ENCODE measurements at regions not wholly inside any gene's neighbourhood (a gene's known extent, or its start where the extent isn't known, plus 50 kb on each side); places are given as distances from the start of the nearest gene placed in this dataset.
A peak's percentile ranks its signal among the peaks of the same experiment; 100 is the strongest.
"Not testable (repeated sequence)": the region's sequence is repeated elsewhere in the genome, so short reads cannot be mapped to it uniquely, and the experiment has no call there.

DNA sequence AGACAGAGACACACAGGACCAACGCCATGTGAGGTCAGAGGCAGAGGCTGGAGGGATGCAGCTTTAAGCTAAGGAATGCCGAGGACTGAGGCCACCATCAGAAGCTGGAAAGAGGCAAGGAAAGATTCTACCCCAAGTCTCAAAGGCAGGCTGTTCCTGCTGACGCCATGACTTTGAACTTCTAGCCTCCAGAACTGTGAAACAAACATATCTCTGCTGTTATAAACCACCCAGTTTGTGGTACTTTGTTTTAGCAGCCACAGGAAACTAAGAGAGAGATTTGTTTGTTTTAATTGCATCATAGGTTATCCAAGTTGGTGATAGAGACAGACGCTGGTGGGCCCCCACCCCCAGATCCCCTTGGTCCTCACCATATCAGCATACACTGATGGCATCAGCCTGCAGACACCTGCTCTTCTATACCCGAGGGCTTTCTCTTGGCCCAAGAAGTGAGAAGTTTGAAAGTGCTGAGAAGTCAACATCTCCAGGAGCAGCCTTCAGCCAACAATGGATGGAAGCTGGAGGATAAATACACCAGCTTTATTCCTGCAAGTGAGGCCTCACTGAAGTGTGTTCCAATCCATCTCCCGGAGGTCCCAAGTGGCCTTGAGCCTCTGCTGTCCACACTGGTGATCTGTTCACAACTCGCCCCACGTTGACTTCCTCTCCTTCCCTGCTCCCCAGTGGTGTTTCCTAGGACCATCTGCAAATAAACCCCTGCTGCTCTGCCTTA, 154.7 kb downstream of the BTBD3 start:
- no peak for DNase-seq

DNA sequence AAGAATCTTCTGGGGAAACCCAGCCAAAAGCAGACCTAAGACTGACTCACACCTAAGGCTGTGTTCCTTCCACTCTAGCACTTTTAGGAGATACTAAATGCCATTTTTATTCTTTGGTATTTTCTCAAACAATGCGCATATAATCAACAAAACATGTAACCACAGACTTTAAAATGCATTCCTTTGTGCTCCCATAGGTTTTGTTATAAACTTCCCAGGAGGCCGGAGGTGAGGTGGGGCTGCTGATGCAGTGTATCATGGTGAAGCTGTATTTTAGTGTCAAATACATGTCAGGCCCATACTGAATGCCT, 155.2 kb downstream of the BTBD3 start:
- no peak for DNase-seq

GRCh38 chr20:12074111-12074655, 156.5 kb downstream of the BTBD3 start:
- DNase-seq: no peak

- DNase-seq: no peak
Observed at GRCh38 chr20:12076200-12076599, 158.5 kb downstream of the BTBD3 start.

DNA sequence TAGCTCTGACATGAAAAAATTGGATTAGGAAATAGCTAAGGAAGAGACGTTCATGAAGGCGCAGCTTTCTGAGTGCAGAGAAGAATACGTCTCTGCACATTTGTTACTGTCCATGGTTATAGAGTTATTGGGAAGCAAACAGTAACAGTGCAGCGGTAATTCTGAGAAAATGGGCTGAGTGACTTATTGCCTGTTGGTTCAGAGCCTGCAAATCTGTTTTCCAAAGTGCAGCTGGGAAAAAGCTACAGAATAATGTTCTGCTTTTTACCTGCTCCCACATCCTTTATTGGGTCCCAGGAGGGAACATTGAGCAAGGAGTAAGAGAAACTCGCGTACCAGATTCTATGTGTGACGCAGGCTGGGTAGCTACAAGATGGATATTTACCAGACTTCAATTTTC, 160.2 kb downstream of the BTBD3 start:
- DNase-seq: no peak

GRCh38 chr20:12079490-12079889, 161.8 kb downstream of the BTBD3 start:
- DNase-seq: no peak

GRCh38 chr20:12083269-12083668, 165.6 kb downstream of the BTBD3 start:
- DNase-seq: no peak

DNA sequence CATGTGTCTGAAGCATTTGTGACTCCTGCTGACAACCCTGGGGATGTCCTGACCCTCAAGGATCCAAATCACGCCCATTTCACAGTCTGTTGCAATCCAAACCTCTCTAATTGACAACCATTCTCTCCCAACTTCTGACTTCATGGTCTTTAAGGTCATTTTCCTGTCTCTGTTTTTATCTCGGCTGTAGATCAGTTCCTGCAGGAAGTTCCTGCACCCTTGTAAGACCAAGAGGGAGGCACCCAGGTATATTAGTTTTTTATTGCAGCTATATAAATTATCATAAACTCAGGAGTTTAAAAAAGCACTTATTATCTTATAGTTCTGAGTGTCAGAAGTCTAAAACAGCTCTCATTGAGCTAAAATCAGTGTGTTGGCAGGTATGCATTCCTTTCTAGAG, 166.8 kb downstream of the BTBD3 start:
- DNase-seq: no peak

DNA sequence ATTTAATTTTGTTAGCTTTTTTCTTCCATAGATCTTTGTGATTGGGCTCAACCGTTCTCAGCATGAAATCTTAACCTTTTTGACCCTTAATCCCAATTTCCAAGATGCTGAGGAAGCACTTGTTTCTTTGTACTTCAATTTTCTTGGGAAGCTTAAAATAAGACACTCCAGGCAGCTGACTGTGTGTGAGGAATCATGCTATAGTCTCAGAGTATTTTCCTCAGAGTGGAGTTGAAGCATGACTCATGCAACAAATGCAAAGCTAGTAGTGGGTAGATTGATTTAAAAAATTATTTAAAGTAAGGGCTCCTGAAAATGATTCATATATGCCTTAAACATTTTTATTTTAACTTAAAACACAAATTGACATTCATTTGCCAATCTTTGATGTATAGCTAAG, 168.7 kb downstream of the BTBD3 start:
- DNase-seq: no peak

GRCh38 chr20:12090920-12091319, 173.2 kb downstream of the BTBD3 start:
- DNase-seq: no peak

DNA sequence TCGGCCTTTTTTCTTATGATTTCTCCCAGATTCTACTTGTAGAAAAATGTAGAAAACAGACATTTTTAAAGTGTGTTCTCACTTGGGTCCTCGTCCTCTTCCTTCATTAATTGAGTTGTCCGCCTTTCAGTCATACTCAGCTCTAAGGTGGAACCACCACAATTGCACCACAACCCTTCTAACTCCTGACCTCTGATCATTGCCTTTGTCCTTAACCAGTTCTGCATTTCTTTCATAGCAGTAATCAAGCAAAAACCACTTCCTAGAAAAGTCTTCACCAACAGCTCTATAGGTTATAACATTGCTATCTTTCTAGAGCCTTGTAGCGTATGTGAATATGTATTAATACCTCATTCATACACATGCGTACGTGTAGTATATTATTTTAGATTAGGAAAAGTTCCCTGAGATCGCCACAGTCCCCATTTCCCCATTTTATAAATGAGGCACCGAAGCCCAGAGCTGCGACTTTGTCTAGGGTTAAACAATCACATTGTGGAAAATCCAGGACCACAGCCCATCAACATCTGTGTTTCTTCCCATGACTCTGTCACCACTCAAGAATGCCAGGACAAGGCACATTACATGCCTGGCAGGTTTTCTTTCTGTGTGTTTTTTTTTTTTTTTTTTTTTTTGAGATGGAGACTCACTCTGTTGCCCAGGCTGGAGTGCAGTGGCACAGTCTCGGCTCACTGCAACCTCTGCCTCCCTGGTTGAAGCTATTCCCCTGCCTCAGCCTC, 175.5 kb downstream of the BTBD3 start:
- no peak for DNase-seq

GRCh38 chr20:12093797-12094190, 176.1 kb downstream of the BTBD3 start:
- DNase-seq: not testable (repeated sequence)

DNA sequence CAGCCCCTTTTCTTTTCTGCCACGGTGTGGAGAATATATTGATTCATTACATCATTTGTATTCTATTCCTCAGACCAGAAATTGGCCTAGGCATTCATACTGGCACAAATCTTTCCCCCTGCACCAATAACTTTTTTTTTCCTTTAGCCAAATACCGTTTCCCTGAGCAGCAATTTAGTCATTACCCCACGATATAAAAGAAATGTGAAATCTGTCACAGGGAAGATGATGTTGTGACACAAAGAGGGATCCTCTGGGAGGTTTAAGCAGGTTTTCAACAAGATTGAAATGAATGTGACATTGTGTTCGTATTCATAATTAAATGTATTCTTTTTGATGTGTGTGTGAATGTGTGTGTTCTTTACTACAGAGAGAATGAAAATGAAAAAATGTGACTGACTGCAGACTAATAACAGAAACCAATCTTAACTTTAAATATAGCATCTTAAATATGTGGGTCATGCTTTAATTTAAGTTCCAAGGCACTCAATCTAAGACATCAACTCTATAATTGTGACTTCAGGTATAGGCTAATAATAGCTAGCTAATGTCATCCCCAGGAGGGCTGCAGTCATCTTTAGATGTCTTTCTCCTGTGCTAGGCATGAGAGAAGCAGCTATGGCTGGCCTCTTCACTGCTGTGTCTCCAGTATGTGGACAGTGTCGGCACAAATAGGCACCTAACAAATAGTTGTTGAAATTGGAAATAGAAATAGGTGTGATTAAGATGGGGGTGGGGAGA, 177.7 kb downstream of the BTBD3 start:
- DNase-seq: no peak

DNA sequence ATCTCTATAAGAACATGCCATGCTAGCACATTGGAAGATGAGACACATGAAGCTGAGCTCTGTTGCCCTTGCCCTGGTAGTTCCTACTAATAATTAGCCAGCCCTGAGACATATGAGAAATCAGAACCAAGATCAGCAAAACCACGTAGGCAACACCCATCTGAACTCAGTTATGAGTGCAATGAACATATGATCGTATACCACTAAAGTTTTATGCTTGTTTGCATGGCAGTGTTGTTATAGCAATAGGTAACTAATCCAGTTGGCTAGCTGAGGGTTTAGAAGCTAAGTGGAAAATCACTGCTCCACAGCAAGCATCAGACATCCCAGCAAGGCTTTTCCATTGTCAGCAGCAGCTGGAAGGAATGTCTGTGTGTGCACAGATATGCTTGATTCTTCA, 180.7 kb downstream of the BTBD3 start:
- no peak for DNase-seq

GRCh38 chr20:12108846-12109245, 191.2 kb downstream of the BTBD3 start:
- DNase-seq: no peak

DNA sequence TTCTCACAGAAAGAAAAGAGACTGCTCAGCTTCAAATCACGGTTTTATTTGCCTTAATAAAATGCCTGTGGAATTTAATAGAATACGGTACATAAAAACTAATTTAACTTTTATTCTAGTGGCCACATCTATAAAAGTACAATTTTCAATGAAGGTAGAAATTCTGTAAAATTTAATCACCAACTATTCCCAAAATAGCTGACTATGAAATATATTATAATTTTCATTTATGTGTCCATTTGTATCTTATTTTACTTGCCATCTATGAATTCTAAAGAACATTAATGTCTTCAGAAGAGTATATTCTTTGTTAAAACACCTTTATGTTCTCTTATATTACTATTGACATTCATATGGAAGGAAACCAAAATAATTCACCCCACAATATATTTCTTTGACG, 192.6 kb downstream of the BTBD3 start:
- DNase-seq: no peak

GRCh38 chr20:12110711-12111110, 193.0 kb downstream of the BTBD3 start:
- no peak for DNase-seq

DNA sequence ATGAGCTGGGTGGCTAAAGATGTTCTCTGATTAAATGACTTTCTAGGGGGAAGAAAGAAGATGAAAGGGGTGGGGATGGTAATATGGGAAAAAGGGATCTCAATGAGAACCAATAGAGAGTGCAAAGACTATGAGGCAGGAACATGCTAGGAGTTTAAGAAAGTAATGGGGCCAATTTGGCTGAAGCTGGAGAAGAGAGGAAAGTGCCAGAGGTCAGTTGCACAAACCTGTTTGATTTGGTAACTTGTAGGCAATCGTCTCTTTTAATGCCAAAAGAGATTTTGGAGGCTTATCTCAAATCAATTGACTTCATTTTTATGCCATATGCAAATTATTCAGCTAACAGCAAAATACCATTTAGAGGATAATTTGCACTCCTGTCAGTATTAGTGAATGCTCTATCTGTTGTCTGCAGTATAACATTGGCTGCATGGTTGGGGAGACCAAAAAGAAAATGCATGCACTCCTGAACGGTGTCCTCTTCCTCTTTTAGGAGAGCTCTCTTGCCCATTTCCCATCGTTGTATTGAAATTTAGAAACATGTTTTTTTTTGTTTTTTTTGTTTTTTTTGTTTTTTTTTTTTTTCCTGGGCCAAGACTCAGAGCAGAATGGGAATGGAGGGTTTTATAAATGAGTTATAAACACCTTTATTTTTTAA, 193.9 kb downstream of the BTBD3 start:
- DNase-seq: no peak

- no peak for DNase-seq
Observed at GRCh38 chr20:12112089-12112474, 194.4 kb downstream of the BTBD3 start.

- no peak for DNase-seq
Observed at GRCh38 chr20:12112665-12113064, 195.0 kb downstream of the BTBD3 start.

DNA sequence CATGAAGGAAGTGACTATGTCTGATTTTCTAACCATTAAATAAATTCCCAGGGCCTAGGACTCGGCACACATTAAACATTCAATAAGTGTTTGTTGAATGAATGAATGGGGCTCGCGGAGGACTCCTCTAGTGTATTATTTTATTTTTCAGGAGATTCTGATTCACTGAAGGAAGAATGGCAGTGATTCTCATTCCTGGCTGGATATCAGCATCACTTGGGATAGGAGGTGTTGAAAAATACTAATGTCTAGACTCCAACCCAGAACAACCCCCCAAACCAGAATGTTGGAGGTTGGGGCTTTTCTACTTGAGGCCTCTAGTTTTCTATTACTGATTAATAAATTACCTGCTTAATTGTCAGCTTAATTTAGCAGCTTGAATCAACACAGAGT, 195.4 kb downstream of the BTBD3 start:
- no peak for DNase-seq

GRCh38 chr20:12113468-12114371, 196.0 kb downstream of the BTBD3 start:
- peak in 9 of 14 donors; percentile 7 to 91 (median 34) for DNase-seq
